Panc1 (cell line): ENCODE measurements at regions not wholly inside any gene's neighbourhood (a gene's known extent, or its start where the extent isn't known, plus 50 kb on each side); places are given as distances from the start of the nearest gene placed in this dataset.

Experiments
- ATAC-seq: fragments of 200-7000 bp; cut with Tn5 transposase; 2 replicates; pipeline ENCODE4 v1.9.1; 2020; ENCODE audit warnings: mild to moderate bottlenecking, moderate library complexity
- BruUV-seq: library from RNA; stranded (reverse); fragments of 400-500 nt; replicated peaks from 2 replicates; lab custom pipeline; 2021; lab: Mats Ljungman, UMichigan
- CTCF ChIA-PET: fragments of 300-600 bp; sonication (Branson Sonifier 250); formaldehyde crosslinking; loops from one replicate; lab custom pipeline; 2022; ENCODE audit warnings: antibody characterized with exemption; lab: Charles Lee
- POLR2A ChIA-PET: fragments of 300-600 bp; sonication (Branson Sonifier 250); formaldehyde crosslinking; loops from one replicate; lab custom pipeline; 2022; ENCODE audit warnings: antibody characterized with exemption; lab: Charles Lee
- DNase-seq: peaks from one replicate; pipeline ENCODE4 v3.0.0-alpha.2; 2010; ENCODE audit warnings: low read depth, low spot score
- H3K27ac ChIP-seq: 2 replicates; pipeline ENCODE4 v1.5.1; 2011; ENCODE audit warnings: mild to moderate bottlenecking, low read length, inconsistent platforms
- H3K27me3 ChIP-seq: fragments of 200-500 bp; sonication (Bioruptor generic); 2 replicates; pipeline ENCODE4 v1.6.0; 2014; ENCODE audit warnings: low read length, inconsistent platforms; ENCODE audit not compliant: control insufficient read depth, insufficient read depth
- H3K36me3 ChIP-seq: fragments of 200-500 bp; sonication (Bioruptor generic); 2 replicates; pipeline ENCODE4 v1.5.1; 2014; ENCODE audit warnings: inconsistent platforms, mild to moderate bottlenecking, low read length, moderate library complexity; ENCODE audit not compliant: control insufficient read depth, insufficient read depth
- H3K4me1 ChIP-seq: 2 replicates; pipeline ENCODE4 v1.5.1; 2011; ENCODE audit warnings: inconsistent platforms, mild to moderate bottlenecking, low read length, moderate library complexity; ENCODE audit not compliant: control insufficient read depth, insufficient read depth
- H3K4me3 ChIP-seq, 2 experiments: 2 replicates each; pipeline ENCODE4 v1.5.1; 2011 to 2012; ENCODE audit warnings: low read depth in 2 of 2, low read length in 2 of 2, mild to moderate bottlenecking in 2 of 2, inconsistent platforms in 1 of 2, moderate library complexity in 1 of 2
- H3K9me3 ChIP-seq: fragments of 200-500 bp; sonication (Bioruptor generic); 2 replicates; pipeline ENCODE4 v1.5.1; 2014; ENCODE audit warnings: low read depth, mild to moderate bottlenecking, inconsistent platforms, low read length, moderate library complexity; ENCODE audit not compliant: control insufficient read depth, insufficient read depth
- POLR2AphosphoS5 ChIP-seq: IDR thresholded peaks from 2 replicates; pipeline ENCODE4 v1.6.1; 2012; ENCODE audit warnings: mild to moderate bottlenecking, low read depth, low read length, moderate library complexity
- REST ChIP-seq, 2 experiments: IDR thresholded peaks; 2 replicates each; pipeline ENCODE4 v1.6.1; 2011 to 2012; ENCODE audit warnings: low read depth in 2 of 2, control low read depth in 1 of 2, low read length in 1 of 2, mild to moderate bottlenecking in 1 of 2, moderate library complexity in 1 of 2; ENCODE audit not compliant: insufficient read depth in 1 of 2
- SIN3A ChIP-seq: IDR thresholded peaks from 2 replicates; pipeline ENCODE4 v1.6.1; 2012; ENCODE audit warnings: low read depth, mild to moderate bottlenecking, low read length, moderate library complexity, borderline replicate concordance; ENCODE audit not compliant: insufficient read depth
- TCF7L2 ChIP-seq: IDR thresholded peaks from 2 replicates; pipeline ENCODE4 v1.6.1; 2011; ENCODE audit warnings: mild to moderate bottlenecking, low read depth, low read length, inconsistent platforms
- in situ Hi-C: cut with HindIII; loops from 2 replicates; pipeline ENCODE4 v1.10.0; 2016; ENCODE audit warnings: low sequenced_read_pairs, low pct_unique_long_range_greater_than_20kb
- intact Hi-C: fragments of 100-400 bp; cut with micrococcal nuclease; formaldehyde crosslinking; loops from one replicate; pipeline ENCODE4 v1.10.0; 2022; ENCODE audit not compliant: unreplicated experiment
- TF ChIP-seq, protein P1 (sequence below): fragments of 450-650 bp; IDR thresholded peaks from 2 replicates; pipeline ENCODE4 v1.5.1; 2017; ENCODE audit warnings: mild to moderate bottlenecking

GRCh38 chr14:96632363-96632758, 130.2 kb downstream of the PAPOLA start:
- ATAC-seq, result no peak
- intact Hi-C loops, result no loop called here
- CTCF ChIA-PET, result no interaction called here

DNA sequence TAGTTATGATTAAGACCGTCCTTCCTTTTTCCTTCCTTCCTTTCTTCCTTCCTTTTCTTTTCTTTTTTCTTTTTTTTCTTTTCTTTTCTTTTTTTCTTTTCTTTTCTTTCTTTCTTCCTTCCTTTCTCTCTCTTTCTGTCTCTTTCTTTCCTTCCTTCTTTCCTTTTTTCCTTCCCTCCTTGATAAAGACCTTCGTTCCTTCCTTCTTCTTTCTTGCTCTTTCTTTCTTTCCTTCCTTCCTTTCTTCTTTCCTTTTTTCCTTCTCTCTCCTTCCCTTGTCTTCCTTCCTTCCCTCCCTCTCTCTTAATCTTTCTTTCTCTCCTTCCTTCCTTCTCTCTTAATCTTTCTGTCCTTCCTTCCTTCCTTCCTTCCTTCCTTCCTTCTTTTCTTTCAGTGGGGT, 130.9 kb downstream of the PAPOLA start:
- Histone ChIP-seq H3K27me3 (no peaks in the 10 kb centered on the region), H3K4me1 (no peaks in the 10 kb centered on the region), H3K4me3 (no peak overlapping the region), H3K9me3 (no peaks in the 10 kb centered on the region), H3K36me3 (no peaks in the 10 kb centered on the region), H3K27ac (no peak overlapping the region)
- CTCF ChIA-PET, result no interaction called here
- intact Hi-C loops, result no loop called here
- no peak for TF ChIP-seq REST (IDR thresholded peaks at IDR 0.05; ENCODE audit: insufficient read depth in 1 of 2, low read depth in 2 of 2, low read length in 1 of 2)
- TF ChIP-seq POLR2AphosphoS5, result no peak
- TF ChIP-seq, protein P1, sequence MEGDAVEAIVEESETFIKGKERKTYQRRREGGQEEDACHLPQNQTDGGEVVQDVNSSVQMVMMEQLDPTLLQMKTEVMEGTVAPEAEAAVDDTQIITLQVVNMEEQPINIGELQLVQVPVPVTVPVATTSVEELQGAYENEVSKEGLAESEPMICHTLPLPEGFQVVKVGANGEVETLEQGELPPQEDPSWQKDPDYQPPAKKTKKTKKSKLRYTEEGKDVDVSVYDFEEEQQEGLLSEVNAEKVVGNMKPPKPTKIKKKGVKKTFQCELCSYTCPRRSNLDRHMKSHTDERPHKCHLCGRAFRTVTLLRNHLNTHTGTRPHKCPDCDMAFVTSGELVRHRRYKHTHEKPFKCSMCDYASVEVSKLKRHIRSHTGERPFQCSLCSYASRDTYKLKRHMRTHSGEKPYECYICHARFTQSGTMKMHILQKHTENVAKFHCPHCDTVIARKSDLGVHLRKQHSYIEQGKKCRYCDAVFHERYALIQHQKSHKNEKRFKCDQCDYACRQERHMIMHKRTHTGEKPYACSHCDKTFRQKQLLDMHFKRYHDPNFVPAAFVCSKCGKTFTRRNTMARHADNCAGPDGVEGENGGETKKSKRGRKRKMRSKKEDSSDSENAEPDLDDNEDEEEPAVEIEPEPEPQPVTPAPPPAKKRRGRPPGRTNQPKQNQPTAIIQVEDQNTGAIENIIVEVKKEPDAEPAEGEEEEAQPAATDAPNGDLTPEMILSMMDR, result no peak
- no peak for TF ChIP-seq SIN3A
- no peak for TF ChIP-seq TCF7L2
- no TSS peak for BruUV-seq
- POLR2A ChIA-PET, result no interaction called here
- ATAC-seq (no peak), DNase-seq (no peak)
- in situ Hi-C loops, result no loop called here

More at GRCh38 chr14:96632363-96632758, 130.2 kb downstream of the PAPOLA start:
- BruUV-seq, result no TSS peak
- POLR2A ChIA-PET, result no interaction called here
- in situ Hi-C loops, result no loop called here
- no peak for TF ChIP-seq TCF7L2
- no peak for TF ChIP-seq REST (IDR thresholded peaks at IDR 0.05; ENCODE audit: insufficient read depth in 1 of 2, low read depth in 2 of 2, low read length in 1 of 2)
- TF ChIP-seq POLR2AphosphoS5, result no peak
- TF ChIP-seq, protein P1, result no peak
- TF ChIP-seq SIN3A, result no peak
- Histone ChIP-seq H3K4me1 (no peaks in the 10 kb centered on the region), H3K9me3 (no peaks in the 10 kb centered on the region), H3K27me3 (no peaks in the 10 kb centered on the region), H3K36me3 (no peaks in the 10 kb centered on the region), H3K27ac (no peak overlapping the region), H3K4me3 (no peak overlapping the region)
- no peak for DNase-seq
